Loucy (cell line): ENCODE measurements at regions not wholly inside any gene's neighbourhood (a gene's known extent, or its start where the extent isn't known, plus 50 kb on each side); places are given as distances from the start of the nearest gene placed in this dataset.

Source experiments
- H2AFZ ChIP-seq: fragments of 200-600 bp; sonication (generic); 2 replicates; pipeline ENCODE4 v1.6.0; 2016; ENCODE audit warnings: antibody characterized with exemption, mild to moderate bottlenecking, low read length, moderate library complexity
- H3F3A ChIP-seq: fragments of 200-600 bp; 2 replicates; pipeline ENCODE4 v1.6.0; 2016; ENCODE audit warnings: antibody characterized with exemption, low read depth, mild to moderate bottlenecking
- H3K27me3 ChIP-seq: fragments of 200-600 bp; sonication (generic); 2 replicates; pipeline ENCODE4 v1.6.1; 2014; ENCODE audit warnings: low read length, mild to moderate bottlenecking; ENCODE audit not compliant: insufficient read depth, poor library complexity, severe bottlenecking
- H3K36me3 ChIP-seq: fragments of 200-600 bp; sonication (generic); 2 replicates; pipeline ENCODE4 v1.6.1; 2016; ENCODE audit warnings: low read length; ENCODE audit not compliant: insufficient read depth
- H3K4me1 ChIP-seq: fragments of 200-600 bp; sonication (generic); 2 replicates; pipeline ENCODE4 v1.5.1; 2014; ENCODE audit warnings: low read length, mild to moderate bottlenecking; ENCODE audit not compliant: insufficient read depth, poor library complexity, severe bottlenecking
- H3K4me2 ChIP-seq: fragments of 200-600 bp; sonication (generic); 2 replicates; pipeline ENCODE4 v1.6.0; 2014; ENCODE audit warnings: antibody characterized with exemption, low read length, low read depth, mild to moderate bottlenecking; ENCODE audit not compliant: poor library complexity, severe bottlenecking
- H3K4me3 ChIP-seq: fragments of 200-600 bp; sonication (generic); 2 replicates; pipeline ENCODE4 v1.5.1; 2014; ENCODE audit warnings: low read length, mild to moderate bottlenecking, mixed read lengths; ENCODE audit not compliant: poor library complexity, severe bottlenecking
- H3K79me2 ChIP-seq: fragments of 200-600 bp; sonication (generic); 2 replicates; pipeline ENCODE4 v1.6.1; 2014; ENCODE audit warnings: low read length; ENCODE audit not compliant: insufficient read depth
- H3K9ac ChIP-seq: fragments of 200-600 bp; sonication (generic); 2 replicates; pipeline ENCODE4 v1.6.0; 2014; ENCODE audit warnings: mild to moderate bottlenecking, low read depth, low read length, moderate library complexity; ENCODE audit not compliant: poor library complexity, severe bottlenecking
- H3K9me2 ChIP-seq: fragments of 200-600 bp; sonication (generic); replicated peaks from 2 replicates; pipeline ENCODE4 v1.6.1; 2016; ENCODE audit warnings: low read depth, low read length, mixed read lengths
- H3K9me3 ChIP-seq: fragments of 200-600 bp; sonication (generic); 2 replicates; pipeline ENCODE4 v1.6.1; 2014; ENCODE audit warnings: mild to moderate bottlenecking, antibody characterized with exemption, low read length, low read depth; ENCODE audit not compliant: insufficient read depth
- H4K20me1 ChIP-seq: fragments of 200-600 bp; sonication (generic); 2 replicates; pipeline ENCODE4 v1.6.0; 2014; ENCODE audit warnings: antibody characterized with exemption, low read length, mild to moderate bottlenecking; ENCODE audit not compliant: insufficient read depth, poor library complexity, severe bottlenecking
- CTCF ChIP-seq: fragments of 200-600 bp; sonication (generic); conservative IDR thresholded peaks from 2 replicates; pipeline ENCODE4 v1.5.1; 2014; ENCODE audit warnings: mild to moderate bottlenecking, antibody characterized with exemption, low read length
- EZH2phosphoT487 ChIP-seq: fragments of 200-600 bp; IDR thresholded peaks from 2 replicates; pipeline ENCODE4 v1.6.1; 2018; ENCODE audit warnings: antibody characterized with exemption, mild to moderate bottlenecking, moderate library complexity, borderline replicate concordance

- Histone ChIP-seq H3K9me3 (no peaks in the 10 kb centered on the region), H3K4me1 (peaks cover 4% of the 10 kb centered on the region), H3F3A (no peaks in the 10 kb centered on the region), H3K79me2 (peaks cover 41% of the 10 kb centered on the region), H3K4me2 (no peak overlapping the region), H4K20me1 (no peaks in the 10 kb centered on the region), H3K9me2 (no peaks in the 10 kb centered on the region), H3K27me3 (no peaks in the 10 kb centered on the region), H3K9ac (no peak overlapping the region), H3K36me3 (no peaks in the 10 kb centered on the region), H3K4me3 (no peak overlapping the region), H2AFZ (no peak overlapping the region)
- TF ChIP-seq CTCF (no peak), EZH2phosphoT487 (no peak)
Observed at GRCh38 chr21:31497914-31498313, 153.9 kb upstream of the TIAM1 start.

GRCh38 chr21:31493350-31493880 is 149.4 kb upstream of the TIAM1 start:
- Histone ChIP-seq H3K4me1 (no peaks in the 10 kb centered on the region), H2AFZ (no peak overlapping the region), H3K9me3 (no peaks in the 10 kb centered on the region), H3K4me3 (no peak overlapping the region), H3F3A (no peaks in the 10 kb centered on the region), H4K20me1 (no peaks in the 10 kb centered on the region), H3K79me2 (peaks cover 38% of the 10 kb centered on the region), H3K27me3 (no peaks in the 10 kb centered on the region), H3K36me3 (no peaks in the 10 kb centered on the region), H3K9ac (no peak overlapping the region), H3K4me2 (no peak overlapping the region), H3K9me2 (no peaks in the 10 kb centered on the region)
- TF ChIP-seq EZH2phosphoT487 (no peak), CTCF (no peak)

GRCh38 chr21:31491617-31492016 is 147.6 kb upstream of the TIAM1 start:
- no peaks in the 10 kb centered on the region for H4K20me1 ChIP-seq

More at GRCh38 chr21:31491617-31492016, 147.6 kb upstream of the TIAM1 start:
- peaks cover 40% of the 10 kb centered on the region for H3K79me2 ChIP-seq
- H3K9me2 ChIP-seq = no peaks in the 10 kb centered on the region
- H3K4me3 ChIP-seq = no peak overlapping the region
- H3K4me2 ChIP-seq = no peak overlapping the region
- H3K27me3 ChIP-seq = no peaks in the 10 kb centered on the region
- TF ChIP-seq CTCF (no peak), EZH2phosphoT487 (no peak)
- H2AFZ ChIP-seq = no peak overlapping the region
- H3K9ac ChIP-seq = no peak overlapping the region
- no peaks in the 10 kb centered on the region for H3K9me3 ChIP-seq
- H3F3A ChIP-seq = no peaks in the 10 kb centered on the region
- no peaks in the 10 kb centered on the region for H3K4me1 ChIP-seq
- 0 out of 2 replicates have a peak, but pooled peaks cover 3% of the 10 kb centered on the region for H3K36me3 ChIP-seq
